Body of pancreas (tissue), 4 donors: ENCODE measurements at regions not wholly inside any gene's neighbourhood (a gene's known extent, or its start where the extent isn't known, plus 50 kb on each side); places are given as distances from the start of the nearest gene placed in this dataset.

Source experiments
- CTCF ChIP-seq, 7 experiments: fragments of 450-650 bp in 4 of 7; fragments of 200-600 bp in 3 of 7; sonication (generic) in 3 of 7; IDR thresholded peaks; one replicate each; pipeline ENCODE4 v1.5.1; 2016 to 2019; ENCODE audit warnings: antibody characterized with exemption in 7 of 7
- POLR2A ChIP-seq, 3 donors: fragments of 450-650 bp; IDR thresholded peaks; one replicate each; pipeline ENCODE4 v1.6.1; 2016; ENCODE audit warnings: antibody characterized with exemption in 3 of 3, mild to moderate bottlenecking in 2 of 3

- no peak for TF ChIP-seq CTCF (IDR thresholded peaks at IDR 0.05)
- no peak for TF ChIP-seq POLR2A (IDR thresholded peaks at IDR 0.05)
Observed at GRCh38 chr14:48125654-48126053, 450.2 kb upstream of the MDGA2 start.
